ENCODE measurements at regions not wholly inside any gene's neighbourhood (a gene's known extent, or its start where the extent isn't known, plus 50 kb on each side); places are given as distances from the start of the nearest gene placed in this dataset.

- DNase-seq: no peak
- intact Hi-C loops (cut with DNase I): no loop called here
These were observed 62.5 kb upstream of the TBX3 start for GRCh38 chr12:114746297-114747011.

- intact Hi-C loops (cut with DNase I): no loop called here
These were observed 60.7 kb upstream of the TBX3 start for GRCh38 chr12:114744691-114745090.

GRCh38 chr12:114744285-114744684, 60.3 kb upstream of the TBX3 start:
- intact Hi-C loops (cut with DNase I): no loop called here

More at GRCh38 chr12:114744691-114745090, 60.7 kb upstream of the TBX3 start:
- DNase-seq: no peak

GRCh38 chr12:114743799-114744198, 59.8 kb upstream of the TBX3 start:
- no peak for DNase-seq
- intact Hi-C loops (cut with DNase I): no loop called here

More at GRCh38 chr12:114744285-114744684, 60.3 kb upstream of the TBX3 start:
- no peak for DNase-seq

- intact Hi-C loops (cut with DNase I): no loop called here
- no peak for DNase-seq
These were observed 59.3 kb upstream of the TBX3 start for GRCh38 chr12:114743289-114743688.

GRCh38 chr12:114742363-114742762, 58.4 kb upstream of the TBX3 start:
- no peak for DNase-seq
- intact Hi-C loops (cut with DNase I): no loop called here

- intact Hi-C loops (cut with DNase I): no loop called here
- DNase-seq: no peak
These were observed 58.0 kb upstream of the TBX3 start for GRCh38 chr12:114741940-114742339.

- no peak for DNase-seq
- intact Hi-C loops (cut with DNase I): no loop called here
These were observed 56.5 kb upstream of the TBX3 start for GRCh38 chr12:114740448-114740847.

- intact Hi-C loops (cut with DNase I): no loop called here
- DNase-seq: no peak
These were observed 54.6 kb upstream of the TBX3 start for GRCh38 chr12:114738460-114739184.

- intact Hi-C loops (cut with DNase I): no loop called here
- no peak for DNase-seq
These were observed 51.9 kb upstream of the TBX3 start for GRCh38 chr12:114735680-114736374.

GRCh38 chr12:114735011-114735410, 51.0 kb upstream of the TBX3 start:
- DNase-seq: no peak
- intact Hi-C loops (cut with DNase I): no loop called here

- intact Hi-C loops (cut with DNase I): no loop called here
These were observed 49.9 kb upstream of the TBX3 start for GRCh38 chr12:114733919-114734318.

More at GRCh38 chr12:114733919-114734318, 49.9 kb upstream of the TBX3 start:
- DNase-seq: no peak
